ENCODE measurements at regions not wholly inside any gene's neighbourhood (a gene's known extent, or its start where the extent isn't known, plus 50 kb on each side); places are given as distances from the start of the nearest gene placed in this dataset.

DNA sequence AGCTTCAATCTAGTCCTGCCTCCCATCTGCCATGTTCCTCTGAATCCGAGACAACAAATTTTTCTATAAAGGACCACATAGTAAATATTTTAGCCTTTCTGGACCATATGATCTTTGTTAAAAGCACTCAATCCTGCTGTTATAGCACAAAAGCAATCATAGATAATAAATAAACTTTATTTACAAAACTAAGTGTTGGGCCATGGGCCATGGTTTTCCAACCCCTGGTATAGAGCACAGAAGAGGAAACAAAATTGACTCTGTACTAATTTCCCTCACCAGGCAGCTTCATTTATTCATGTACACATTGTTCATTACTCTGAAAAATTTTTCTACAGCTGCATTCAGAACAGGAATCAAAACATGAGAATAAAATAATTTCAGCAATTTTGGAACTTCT is 288.9 kb downstream of the AGTPBP1 start:
- H3K27me3 Mint-ChIP-seq (ENCODE audit: unreplicated experiment) = peaks cover 22% of the 10 kb centered on the region
- TF ChIP-seq, protein P1, sequence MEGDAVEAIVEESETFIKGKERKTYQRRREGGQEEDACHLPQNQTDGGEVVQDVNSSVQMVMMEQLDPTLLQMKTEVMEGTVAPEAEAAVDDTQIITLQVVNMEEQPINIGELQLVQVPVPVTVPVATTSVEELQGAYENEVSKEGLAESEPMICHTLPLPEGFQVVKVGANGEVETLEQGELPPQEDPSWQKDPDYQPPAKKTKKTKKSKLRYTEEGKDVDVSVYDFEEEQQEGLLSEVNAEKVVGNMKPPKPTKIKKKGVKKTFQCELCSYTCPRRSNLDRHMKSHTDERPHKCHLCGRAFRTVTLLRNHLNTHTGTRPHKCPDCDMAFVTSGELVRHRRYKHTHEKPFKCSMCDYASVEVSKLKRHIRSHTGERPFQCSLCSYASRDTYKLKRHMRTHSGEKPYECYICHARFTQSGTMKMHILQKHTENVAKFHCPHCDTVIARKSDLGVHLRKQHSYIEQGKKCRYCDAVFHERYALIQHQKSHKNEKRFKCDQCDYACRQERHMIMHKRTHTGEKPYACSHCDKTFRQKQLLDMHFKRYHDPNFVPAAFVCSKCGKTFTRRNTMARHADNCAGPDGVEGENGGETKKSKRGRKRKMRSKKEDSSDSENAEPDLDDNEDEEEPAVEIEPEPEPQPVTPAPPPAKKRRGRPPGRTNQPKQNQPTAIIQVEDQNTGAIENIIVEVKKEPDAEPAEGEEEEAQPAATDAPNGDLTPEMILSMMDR (IDR thresholded peaks at IDR 0.05) = no peak
- H3K4me3 Mint-ChIP-seq (ENCODE audit: unreplicated experiment) = no peak overlapping the region
- H3K9me3 Mint-ChIP-seq (ENCODE audit: unreplicated experiment) = peaks cover 5% of the 10 kb centered on the region
- H3K36me3 Mint-ChIP-seq (ENCODE audit: unreplicated experiment) = no peaks in the 10 kb centered on the region
- no peak for DNase-seq (ENCODE audit: extremely low spot score, unreplicated experiment)
- no peak overlapping the region for H3K27ac Mint-ChIP-seq (ENCODE audit: unreplicated experiment)
- H3K4me1 Mint-ChIP-seq (ENCODE audit: unreplicated experiment) = no peaks in the 10 kb centered on the region

DNA sequence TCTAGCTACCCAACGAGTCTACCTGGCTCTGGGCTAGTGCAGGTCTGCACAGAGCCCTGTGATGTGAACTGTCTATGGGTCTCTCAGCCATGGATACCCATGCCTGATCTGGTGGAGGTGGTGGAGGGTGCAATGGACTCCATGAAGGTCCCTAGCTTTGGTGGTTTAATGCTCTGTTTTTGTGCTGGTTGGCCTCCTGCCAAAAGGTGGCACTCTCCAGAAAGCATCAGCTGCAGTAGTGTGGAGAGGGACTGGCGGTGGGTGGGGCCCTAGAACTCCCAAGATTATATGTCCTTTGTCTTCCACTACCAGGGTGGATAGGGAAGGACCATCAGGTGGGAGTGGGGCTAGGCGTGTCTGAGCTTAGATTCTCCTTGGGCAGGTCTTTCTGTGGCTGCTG is 290.1 kb downstream of the AGTPBP1 start:
- H3K4me1 Mint-ChIP-seq (ENCODE audit: unreplicated experiment) = no peaks in the 10 kb centered on the region
- no peak overlapping the region for H3K4me3 Mint-ChIP-seq (ENCODE audit: unreplicated experiment)
- H3K27ac Mint-ChIP-seq (ENCODE audit: unreplicated experiment) = no peak overlapping the region
- H3K36me3 Mint-ChIP-seq (ENCODE audit: unreplicated experiment) = no peaks in the 10 kb centered on the region
- DNase-seq (ENCODE audit: extremely low spot score, unreplicated experiment) = no peak
- H3K27me3 Mint-ChIP-seq (ENCODE audit: unreplicated experiment) = peaks cover 21% of the 10 kb centered on the region
- TF ChIP-seq, protein P1 (IDR thresholded peaks at IDR 0.05) = no peak
- peaks cover 5% of the 10 kb centered on the region for H3K9me3 Mint-ChIP-seq (ENCODE audit: unreplicated experiment)

DNA sequence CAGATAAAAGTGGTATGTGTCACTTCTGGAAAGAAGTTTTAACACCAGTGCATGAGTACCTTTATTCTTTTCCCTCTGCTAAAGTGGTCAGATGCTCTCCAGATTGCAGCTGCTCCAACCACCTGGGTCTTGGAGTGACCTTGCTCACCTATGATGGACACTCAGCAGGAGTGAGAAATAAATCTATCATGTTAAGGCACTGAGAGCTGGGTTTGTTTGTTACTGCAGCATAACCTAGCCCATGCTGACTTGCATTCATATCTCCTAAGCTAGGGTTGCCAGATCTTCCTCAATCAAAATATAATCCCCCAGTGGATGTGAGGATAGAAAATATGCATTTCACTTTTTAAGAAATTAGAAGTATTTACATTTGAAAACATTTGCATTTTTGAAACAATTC is 295.9 kb downstream of the AGTPBP1 start:
- H3K9me3 Mint-ChIP-seq (ENCODE audit: unreplicated experiment) = peaks cover 5% of the 10 kb centered on the region
- peaks cover 27% of the 10 kb centered on the region for H3K27me3 Mint-ChIP-seq (ENCODE audit: unreplicated experiment)
- no peak overlapping the region for H3K27ac Mint-ChIP-seq (ENCODE audit: unreplicated experiment)
- no peaks in the 10 kb centered on the region for H3K36me3 Mint-ChIP-seq (ENCODE audit: unreplicated experiment)
- no peak overlapping the region for H3K4me3 Mint-ChIP-seq (ENCODE audit: unreplicated experiment)
- DNase-seq (ENCODE audit: extremely low spot score, unreplicated experiment) = no peak
- TF ChIP-seq, protein P1 (IDR thresholded peaks at IDR 0.05) = no peak
- H3K4me1 Mint-ChIP-seq (ENCODE audit: unreplicated experiment) = no peaks in the 10 kb centered on the region

DNA sequence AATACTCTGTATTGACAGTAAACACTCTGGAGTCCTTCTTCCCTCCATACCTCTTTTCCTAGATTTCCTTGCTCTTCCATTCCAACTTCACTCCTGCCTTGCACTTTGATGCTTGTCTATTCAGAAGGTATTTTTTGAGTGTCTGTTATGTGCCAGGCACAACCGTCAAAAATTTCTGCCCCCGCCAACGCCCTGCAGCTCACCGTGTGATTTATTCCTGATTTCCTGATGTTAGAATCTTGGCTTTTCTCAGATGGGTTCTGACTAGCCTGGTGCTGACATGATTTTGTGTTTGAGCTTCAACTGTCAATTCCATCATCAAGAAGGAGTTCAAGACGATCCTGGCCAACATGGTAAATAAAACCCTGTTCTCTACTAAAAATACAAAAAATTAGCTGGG is 297.5 kb downstream of the AGTPBP1 start:
- Mint-ChIP-seq H3K36me3 (ENCODE audit: unreplicated experiment) (no peaks in the 10 kb centered on the region), H3K4me1 (ENCODE audit: unreplicated experiment) (no peaks in the 10 kb centered on the region), H3K4me3 (ENCODE audit: unreplicated experiment) (no peak overlapping the region), H3K27ac (ENCODE audit: unreplicated experiment) (no peak overlapping the region), H3K27me3 (ENCODE audit: unreplicated experiment) (peaks cover 15% of the 10 kb centered on the region), H3K9me3 (ENCODE audit: unreplicated experiment) (peaks cover 5% of the 10 kb centered on the region)
- no peak for DNase-seq (ENCODE audit: extremely low spot score, unreplicated experiment)
- TF ChIP-seq, protein P1 (IDR thresholded peaks at IDR 0.05) = no peak

DNA sequence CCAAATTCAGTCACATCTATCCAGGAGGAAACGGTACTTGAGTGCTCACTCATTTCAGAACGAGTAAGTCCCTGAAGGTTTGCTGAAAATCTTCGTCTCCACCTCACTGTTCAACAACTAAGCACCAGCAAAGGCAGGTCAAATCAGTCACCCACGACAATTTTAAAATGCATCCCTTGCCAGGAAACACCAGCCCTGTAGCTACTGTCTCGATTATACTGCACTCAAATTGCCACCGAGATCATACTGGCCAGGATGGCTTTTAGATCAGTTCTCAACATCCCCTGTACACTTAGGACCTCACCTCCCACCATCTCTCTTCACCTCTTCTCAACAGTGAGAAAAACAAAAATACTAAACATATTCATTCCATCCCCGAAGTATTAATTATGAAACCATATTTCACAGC is 298.6 kb downstream of the AGTPBP1 start:
- Mint-ChIP-seq H3K9me3 (ENCODE audit: unreplicated experiment) (peaks cover 9% of the 10 kb centered on the region), H3K36me3 (ENCODE audit: unreplicated experiment) (no peaks in the 10 kb centered on the region), H3K27ac (ENCODE audit: unreplicated experiment) (no peak overlapping the region), H3K27me3 (ENCODE audit: unreplicated experiment) (peaks cover 16% of the 10 kb centered on the region), H3K4me1 (ENCODE audit: unreplicated experiment) (no peaks in the 10 kb centered on the region), H3K4me3 (ENCODE audit: unreplicated experiment) (no peak overlapping the region)
- no peak for DNase-seq (ENCODE audit: extremely low spot score, unreplicated experiment)
- TF ChIP-seq, protein P1 (IDR thresholded peaks at IDR 0.05) = no peak

Measured in osteocyte (in vitro differentiated cells).